HG02588 (cell line): ENCODE measurements at regions not wholly inside any gene's neighbourhood (a gene's known extent, or its start where the extent isn't known, plus 50 kb on each side); places are given as distances from the start of the nearest gene placed in this dataset.

Experiments used
- ATAC-seq: cut with Tn5 transposase; IDR thresholded peaks from one replicate; pipeline ENCODE4 v1.9.1; 2021; ENCODE audit warnings: mild to moderate bottlenecking, moderate library complexity; ENCODE audit not compliant: unreplicated experiment

- no peak for ATAC-seq
These were observed 127.0 kb downstream of the CHSY1 start for GRCh38 chr15:101124731-101125451.

DNA sequence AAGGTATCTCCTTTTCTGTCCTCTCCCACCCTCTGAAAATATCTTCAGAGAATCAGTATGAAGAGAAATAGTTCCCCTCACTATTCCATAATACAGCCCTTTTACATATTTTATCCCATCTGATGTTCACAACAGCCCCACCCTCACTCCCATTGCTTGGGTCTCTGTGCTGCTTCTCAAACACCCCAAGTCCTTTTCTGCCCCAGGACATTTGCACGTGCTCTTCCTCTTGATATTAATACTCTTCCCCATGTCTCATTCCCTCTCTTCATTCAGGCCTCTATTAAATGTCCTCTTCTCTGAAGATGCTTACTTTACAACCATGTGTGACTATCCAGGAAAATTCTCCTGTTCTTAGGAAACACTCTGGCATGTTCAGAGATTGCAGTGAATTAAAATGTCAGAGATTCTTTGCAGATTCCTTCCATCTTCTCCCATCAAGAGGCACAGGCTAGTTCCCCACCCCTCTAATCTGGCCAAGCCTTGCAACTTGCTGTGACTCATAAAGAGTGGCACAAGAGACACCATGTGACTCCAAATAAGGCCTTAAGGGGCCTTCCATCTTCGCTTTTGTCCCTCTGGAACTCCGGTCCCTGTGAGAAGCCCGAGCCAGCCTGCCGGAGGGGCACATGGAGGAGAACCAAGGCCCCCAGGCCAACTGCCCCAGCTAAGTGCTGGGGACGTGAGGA is 128.5 kb downstream of the CHSY1 start:
- no peak for ATAC-seq

DNA sequence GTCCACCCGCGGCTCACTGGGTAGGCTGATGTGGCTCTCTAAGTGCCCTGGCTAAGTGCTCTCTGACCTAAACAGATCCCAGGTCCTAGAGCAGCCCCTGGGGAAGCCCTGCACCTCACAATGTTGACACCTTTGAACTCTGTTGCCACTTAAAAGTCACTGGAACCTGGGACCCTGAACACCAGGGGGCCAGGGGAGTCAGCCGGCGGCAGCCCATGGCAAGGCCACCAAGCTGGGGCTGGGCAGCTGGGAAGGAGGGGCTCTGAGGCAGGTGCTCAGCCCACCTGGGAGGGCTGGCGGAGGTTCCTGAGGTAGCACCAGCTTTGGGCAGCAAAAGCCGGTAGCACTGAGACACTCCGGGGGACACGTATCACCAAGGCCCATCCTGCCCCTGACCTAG is 129.0 kb downstream of the CHSY1 start:
- no peak for ATAC-seq

DNA sequence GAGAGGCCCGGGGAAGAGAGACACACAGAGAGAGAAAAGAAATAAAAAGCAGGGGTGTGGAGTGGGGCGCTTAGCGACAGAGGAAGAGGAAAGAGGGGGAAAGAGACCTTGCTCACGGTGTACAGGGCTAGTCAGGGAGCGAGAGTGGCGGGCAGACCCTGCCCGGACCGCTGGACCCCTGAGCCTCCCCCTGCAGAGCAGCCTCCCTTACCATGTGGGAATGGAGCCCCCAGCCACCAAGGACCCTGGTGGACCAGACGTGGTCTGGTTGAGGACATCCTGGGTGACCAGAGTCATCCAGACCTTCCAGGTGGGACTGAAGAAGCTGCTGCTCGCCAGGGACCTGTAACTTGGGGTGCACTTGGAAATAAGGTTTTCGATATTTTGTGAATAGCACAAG is 129.6 kb downstream of the CHSY1 start:
- ATAC-seq: no peak

GRCh38 chr15:101121511-101122090 is 130.2 kb downstream of the CHSY1 start:
- peak; percentile 73 for ATAC-seq

DNA sequence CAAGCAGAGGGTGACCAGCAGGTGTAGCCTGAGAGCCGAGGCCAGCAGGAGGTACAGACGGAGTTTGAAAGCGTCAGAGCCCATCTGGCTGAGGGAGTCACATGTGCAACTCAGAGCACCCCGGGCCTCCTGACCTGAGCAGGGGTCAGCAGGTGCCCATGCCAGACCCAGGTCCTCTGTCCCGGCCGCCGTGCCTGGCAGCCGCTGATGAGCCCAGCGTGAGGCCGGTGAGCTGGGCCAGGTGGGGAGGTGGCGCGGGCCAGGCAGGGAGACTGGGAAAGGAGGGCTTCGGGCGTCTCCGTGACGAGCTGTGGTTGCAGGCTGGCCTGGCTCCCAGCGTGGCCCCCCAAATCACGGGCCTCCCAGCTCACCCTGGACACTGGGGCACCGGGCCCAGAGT is 130.9 kb downstream of the CHSY1 start:
- no peak for ATAC-seq

DNA sequence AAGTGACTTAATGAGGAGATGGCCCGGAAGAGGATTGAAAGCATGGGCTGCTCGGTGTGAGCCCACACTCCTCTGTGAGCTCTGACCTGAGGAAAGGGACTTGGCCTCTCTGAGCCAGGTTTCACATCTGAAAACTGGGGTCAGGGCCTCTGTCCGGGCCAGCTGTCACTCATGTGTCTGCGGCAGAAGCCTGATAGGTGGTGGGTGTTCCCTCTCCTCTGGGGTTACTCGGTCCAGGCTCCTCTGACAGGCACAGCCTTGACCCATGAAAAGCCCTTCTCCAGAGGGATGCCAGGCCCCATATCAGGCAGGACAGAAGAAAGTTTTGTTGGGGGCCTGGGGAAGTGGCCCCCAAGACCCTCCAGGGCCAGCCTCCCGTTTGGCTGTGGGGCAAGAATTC is 131.4 kb downstream of the CHSY1 start:
- no peak for ATAC-seq
